K562 (cell line): ENCODE measurements at regions not wholly inside any gene's neighbourhood (a gene's known extent, or its start where the extent isn't known, plus 50 kb on each side); places are given as distances from the start of the nearest gene placed in this dataset.

Experiments used
- ATAC-seq: fragments of 200-7000 bp; cut with Tn5 transposase; 3 replicates; pipeline ENCODE4 v1.9.1; 2020; ENCODE audit warnings: moderate library complexity
- BruUV-seq: library from RNA; stranded (reverse); fragments of 400-500 nt; replicated peaks from 2 replicates; lab custom pipeline; 2021; lab: Mats Ljungman, UMichigan
- CTCF ChIA-PET: fragments of 300-600 bp; formaldehyde crosslinking; extraction: SDS; loops from one replicate; lab custom pipeline; 2021; ENCODE audit warnings: low intra/inter-chr PET ratio; lab: Yijun Ruan, JAX
- POLR2A ChIA-PET: fragments of 300-600, 350-650 bp; sonication (Branson Sonifier 250); formaldehyde crosslinking; extraction: SDS; loops from one replicate; lab custom pipeline; 2021; ENCODE audit warnings: antibody characterized with exemption, inconsistent platforms; lab: Yijun Ruan, JAX
- DNase-seq, 4 experiments: peaks; one replicate each; pipeline versions ENCODE4 v3.0.0 to v3.0.0-alpha.2; 2011 to 2018; ENCODE audit warnings: low spot score in 3 of 4, mixed read lengths in 3 of 4; ENCODE audit errors: extremely low read depth in 1 of 4
- FAIRE-seq: peaks from 2 replicates; lab custom pipeline; 2011; peaks lifted over from hg19 to GRCh38; lab: Jason Lieb, UNC
- H2AFZ ChIP-seq: 2 replicates; pipeline ENCODE4 v1.6.0; 2011; ENCODE audit warnings: low read depth, low read length, control low read depth, inconsistent platforms
- H3K27ac ChIP-seq: fragments of 200-600 bp; 3 replicates; pipeline ENCODE4 v1.8.0; 2011; ENCODE audit warnings: low read depth, mild to moderate bottlenecking, control low read depth, inconsistent platforms, low read length, moderate library complexity, mixed read lengths; ENCODE audit errors: extremely low read depth
- H3K27me3 ChIP-seq, 2 experiments: fragments of 300-600 bp in 1 of 2; 2 replicates in 1 of 2; 3 replicates in 1 of 2; pipeline versions ENCODE4 v1.6.0 to v1.8.0; 2011; ENCODE audit warnings: inconsistent platforms in 2 of 2, low read length in 2 of 2, mild to moderate bottlenecking in 1 of 2, mixed read lengths in 1 of 2, moderate library complexity in 1 of 2; ENCODE audit not compliant: control insufficient read depth in 2 of 2, insufficient read depth in 2 of 2
- H3K36me3 ChIP-seq: fragments of 300-600 bp; 3 replicates; pipeline ENCODE4 v1.8.0; 2011; ENCODE audit warnings: mild to moderate bottlenecking, low read length, inconsistent platforms; ENCODE audit not compliant: control insufficient read depth, insufficient read depth
- H3K4me1 ChIP-seq, 2 experiments: fragments of 200-600 bp in 1 of 2; replicated peaks in 1 of 2; 2 replicates in 1 of 2; 3 replicates in 1 of 2; pipeline versions ENCODE4 v1.5.1 to v1.8.0; 2011; ENCODE audit warnings: inconsistent platforms in 2 of 2, low read length in 2 of 2, mild to moderate bottlenecking in 1 of 2, mixed read lengths in 1 of 2, moderate library complexity in 1 of 2; ENCODE audit not compliant: control insufficient read depth in 2 of 2, insufficient read depth in 2 of 2
- H3K4me2 ChIP-seq: 2 replicates; pipeline ENCODE4 v1.6.1; 2011; ENCODE audit warnings: low read length, control low read depth, inconsistent platforms, mixed read lengths; ENCODE audit not compliant: insufficient read depth
- H3K4me3 ChIP-seq: fragments of 200-600 bp; sonication (generic), shearing (Covaris generic); 2 replicates; pipeline ENCODE4 v1.5.1; 2016; ENCODE audit warnings: control low read depth, inconsistent platforms
- H3K79me2 ChIP-seq: fragments of 200-600 bp; 3 replicates; pipeline ENCODE4 v1.8.0; 2011; ENCODE audit warnings: low read length, inconsistent platforms; ENCODE audit not compliant: control insufficient read depth, insufficient read depth
- H3K9ac ChIP-seq, 2 experiments: 2 replicates each; pipeline versions ENCODE4 v1.6.0 to v1.6.1; 2011; ENCODE audit warnings: low read depth in 2 of 2, low read length in 2 of 2, control low read depth in 1 of 2, inconsistent platforms in 1 of 2, mild to moderate bottlenecking in 1 of 2, mixed read lengths in 1 of 2; ENCODE audit not compliant: insufficient read depth in 1 of 2
- H3K9me1 ChIP-seq: one replicate; pipeline ENCODE4 v1.6.0; 2011; ENCODE audit warnings: inconsistent platforms, mild to moderate bottlenecking, low read length, moderate library complexity; ENCODE audit not compliant: control insufficient read depth, insufficient read depth
- H3K9me3 ChIP-seq: replicated peaks from 2 replicates; pipeline ENCODE4 v1.5.1; 2011; ENCODE audit warnings: low read depth, low read length, inconsistent platforms; ENCODE audit not compliant: control insufficient read depth, insufficient read depth
- H4K20me1 ChIP-seq: replicated peaks from 2 replicates; pipeline ENCODE4 v1.6.1; 2011; ENCODE audit warnings: low read length, inconsistent platforms, mixed read lengths; ENCODE audit not compliant: control insufficient read depth, insufficient read depth
- DACH1 ChIP-seq: fragments of 450-650 bp; IDR thresholded peaks from 2 replicates; pipeline ENCODE4 v1.6.1; 2018; ENCODE audit not compliant: partially characterized antibody
- DMBX1 ChIP-seq: fragments of 250-450 bp; sonication (Bioruptor Pico); IDR thresholded peaks from 2 replicates; pipeline ENCODE4 v1.8.0; 2022; ENCODE audit warnings: inconsistent platforms, mild to moderate bottlenecking, moderate library complexity, borderline replicate concordance
- EGR1 ChIP-seq: fragments of 450-650 bp; conservative IDR thresholded peaks from 2 replicates; pipeline ENCODE4 v1.6.1; 2017; ENCODE audit warnings: mild to moderate bottlenecking
- ELK1 ChIP-seq: sonication (generic); formaldehyde crosslinking; IDR thresholded peaks from 2 replicates; pipeline ENCODE4 v1.8.1; 2022; ENCODE audit warnings: missing genetic modification reagents
- ETV5 ChIP-seq: sonication (generic); formaldehyde crosslinking; IDR thresholded peaks from 2 replicates; pipeline ENCODE4 v1.4.0; 2020; ENCODE audit warnings: low read depth, mild to moderate bottlenecking, missing genetic modification reagents
- GTF2A2 ChIP-seq: IDR thresholded peaks from 2 replicates; pipeline ENCODE4 v1.6.1; 2016; ENCODE audit warnings: mild to moderate bottlenecking, missing genetic modification characterization, missing compliant biosample characterization
- GTF3C2 ChIP-seq: IDR thresholded peaks from 3 replicates; pipeline ENCODE4 v1.6.1; 2011; ENCODE audit warnings: borderline replicate concordance, mild to moderate bottlenecking, moderate library complexity; ENCODE audit not compliant: insufficient read length; ENCODE audit errors: extremely low read depth
- HNRNPUL1 ChIP-seq: fragments of 200-400 bp; formaldehyde crosslinking; IDR thresholded peaks from 2 replicates; pipeline ENCODE4 v1.6.1; 2017; ENCODE audit warnings: low read length
- MYC ChIP-seq, 2 experiments: fragments of 250-450 bp in 1 of 2; sonication (Bioruptor Pico) in 1 of 2; IDR thresholded peaks; 2 replicates each; pipeline versions ENCODE4 v1.5.1 to v1.6.1; 2012 to 2021; ENCODE audit warnings: low read depth in 2 of 2, borderline replicate concordance in 1 of 2, improper control_type of control experiment in 1 of 2, low read length in 1 of 2, mild to moderate bottlenecking in 1 of 2, moderate library complexity in 1 of 2
- MYNN ChIP-seq, 2 experiments: sonication (generic); formaldehyde crosslinking in 1 of 2; IDR thresholded peaks; 2 replicates each; pipeline versions ENCODE4 v1.5.0 to v1.6.1; 2016 to 2020; ENCODE audit warnings: antibody characterized with exemption in 1 of 2, missing genetic modification reagents in 1 of 2
- NR2C2 ChIP-seq, 2 experiments: fragments of 200-800 bp in 1 of 2; sonication (Bioruptor generic) in 1 of 2; sonication (generic) in 1 of 2; formaldehyde crosslinking in 1 of 2; IDR thresholded peaks; 2 replicates each; pipeline versions ENCODE4 v1.6.1 to v1.8.0; 2016 to 2022; ENCODE audit warnings: mild to moderate bottlenecking in 1 of 2, missing compliant biosample characterization in 1 of 2, missing genetic modification characterization in 1 of 2, missing genetic modification reagents in 1 of 2
- NRF1 ChIP-seq, 2 experiments: fragments of 450-650 bp; IDR thresholded peaks in 1 of 2; conservative IDR thresholded peaks in 1 of 2; 2 replicates each; pipeline ENCODE4 v1.6.1; 2014; ENCODE audit warnings: mild to moderate bottlenecking in 2 of 2
- PCBP2 ChIP-seq: fragments of 200-400 bp; formaldehyde crosslinking; IDR thresholded peaks from 2 replicates; pipeline ENCODE4 v1.6.1; 2018; ENCODE audit warnings: low read length, low read depth, mild to moderate bottlenecking, moderate library complexity; ENCODE audit not compliant: poor library complexity, severe bottlenecking
- POU5F1 ChIP-seq: fragments of 150-350 bp; IDR thresholded peaks from 2 replicates; pipeline ENCODE4 v1.6.1; 2014; ENCODE audit warnings: borderline replicate concordance, low read length, low read depth, mild to moderate bottlenecking; ENCODE audit not compliant: partially characterized antibody
- PTBP1 ChIP-seq: fragments of 200-400 bp; formaldehyde crosslinking; IDR thresholded peaks from 2 replicates; pipeline ENCODE4 v1.6.1; 2017; ENCODE audit warnings: low read depth, low read length
- ZC3H8 ChIP-seq: fragments of 450-650 bp; IDR thresholded peaks from 2 replicates; pipeline ENCODE4 v1.6.1; 2017
- ZNF184 ChIP-seq: sonication (generic); formaldehyde crosslinking; IDR thresholded peaks from 2 replicates; pipeline ENCODE4 v1.5.0; 2020; ENCODE audit warnings: missing genetic modification reagents
- ZNF24 ChIP-seq: fragments of 450-650 bp; IDR thresholded peaks from 2 replicates; pipeline ENCODE4 v1.6.1; 2016
- ZNF507 ChIP-seq: conservative IDR thresholded peaks from 2 replicates; pipeline ENCODE4 v1.6.1; 2017; ENCODE audit warnings: missing genetic modification characterization, missing compliant biosample characterization
- WGBS: fragments of 100-300 bp; shearing (Covaris generic); methylation state at CpG from one replicate; pipeline ENCODE4 v1.1.6; 2016; ENCODE audit warnings: low coverage, mixed read lengths; ENCODE audit not compliant: insufficient coverage; ENCODE audit errors: missing lambda C conversion rate; 5-methylcytosine and 5-hydroxymethylcytosine counted together
- in situ Hi-C: fragments of 300-500 bp; cut with MboI; formaldehyde crosslinking; loops from 4 replicates; pipeline ENCODE4 v1.15.0; 2018; ENCODE audit warnings: inconsistent platforms, mixed read lengths
- intact Hi-C: fragments of 100-400 bp; cut with micrococcal nuclease; formaldehyde crosslinking; loops from 2 replicates; pipeline ENCODE4 v1.14.2; 2022

- Histone ChIP-seq H3K4me2 (no peak overlapping the region), H3K9ac (no peak overlapping the region), H3K9me1 (no peaks in the 10 kb centered on the region), H3K79me2 (no peaks in the 10 kb centered on the region), H3K4me1 (no peaks in the 10 kb centered on the region), H3K27ac (no peak overlapping the region), H3K27me3 (no peaks in the 10 kb centered on the region), H3K36me3 (no peaks in the 10 kb centered on the region), H4K20me1 (no peaks in the 10 kb centered on the region), H3K9me3 (no peaks in the 10 kb centered on the region), H3K4me3 (no peak overlapping the region), H2AFZ (no peak overlapping the region)
- ATAC-seq (no peak), DNase-seq (no peak), FAIRE-seq (no peak)
- BruUV-seq, result no TSS peak
- in situ Hi-C loops (no loop called here), intact Hi-C loops (no loop called here)
- ChIA-PET POLR2A (no interaction called here), CTCF (no interaction called here)
- WGBS, result 0% methylated on average over 2 of the region's 2 CpGs
- TF ChIP-seq NR2C2 (CRISPR knock-in tag; IDR thresholded peaks at IDR 0.05), result no peak
- TF ChIP-seq NR2C2 (tag; IDR thresholded peaks at IDR 0.05), result no peak
- TF ChIP-seq EGR1, result no peak
- TF ChIP-seq NRF1 (conservative IDR thresholded peaks at IDR 0.05 in 1 of 2, IDR thresholded peaks at IDR 0.05 in 1 of 2), result no peak
- TF ChIP-seq ELK1 (CRISPR knock-in tag), result no peak
- TF ChIP-seq DMBX1 (CRISPR knock-in tag), result no peak
- TF ChIP-seq PTBP1, result no peak
- no peak for TF ChIP-seq DACH1
- no peak for TF ChIP-seq GTF3C2
- TF ChIP-seq ZNF24, result no peak
- no peak for TF ChIP-seq POU5F1
- TF ChIP-seq ZNF184 (CRISPR knock-in tag), result no peak
- TF ChIP-seq MYC (IDR thresholded peaks at IDR 0.05; ENCODE audit: low read depth, low read length), result no peak
- TF ChIP-seq MYC (CRISPR knock-in tag; IDR thresholded peaks at IDR 0.05; ENCODE audit: borderline replicate concordance, low read depth), result no peak
- no peak for TF ChIP-seq PCBP2
- no peak for TF ChIP-seq GTF2A2 (tag)
- TF ChIP-seq ZNF507 (tag), result no peak
- TF ChIP-seq MYNN (IDR thresholded peaks at IDR 0.05), result no peak
- TF ChIP-seq MYNN (CRISPR knock-in tag; IDR thresholded peaks at IDR 0.05), result no peak
- TF ChIP-seq ZC3H8, result no peak
- TF ChIP-seq HNRNPUL1, result no peak
- no peak for TF ChIP-seq ETV5 (CRISPR knock-in tag)
Measured at GRCh38 chr11:38937709-38938108, 2339.7 kb upstream of the RAG2 start.
